Putamen (tissue), 1 donor: ENCODE measurements at regions not wholly inside any gene's neighbourhood (a gene's known extent, or its start where the extent isn't known, plus 50 kb on each side); places are given as distances from the start of the nearest gene placed in this dataset.
"Not testable (repeated sequence)": the region's sequence is repeated elsewhere in the genome, so short reads cannot be mapped to it uniquely, and the experiment has no call there.

Experiments used
- DNase-seq: peaks from one replicate; pipeline ENCODE4 v3.0.0-alpha.2; 2016; ENCODE audit warnings: low spot score

DNA sequence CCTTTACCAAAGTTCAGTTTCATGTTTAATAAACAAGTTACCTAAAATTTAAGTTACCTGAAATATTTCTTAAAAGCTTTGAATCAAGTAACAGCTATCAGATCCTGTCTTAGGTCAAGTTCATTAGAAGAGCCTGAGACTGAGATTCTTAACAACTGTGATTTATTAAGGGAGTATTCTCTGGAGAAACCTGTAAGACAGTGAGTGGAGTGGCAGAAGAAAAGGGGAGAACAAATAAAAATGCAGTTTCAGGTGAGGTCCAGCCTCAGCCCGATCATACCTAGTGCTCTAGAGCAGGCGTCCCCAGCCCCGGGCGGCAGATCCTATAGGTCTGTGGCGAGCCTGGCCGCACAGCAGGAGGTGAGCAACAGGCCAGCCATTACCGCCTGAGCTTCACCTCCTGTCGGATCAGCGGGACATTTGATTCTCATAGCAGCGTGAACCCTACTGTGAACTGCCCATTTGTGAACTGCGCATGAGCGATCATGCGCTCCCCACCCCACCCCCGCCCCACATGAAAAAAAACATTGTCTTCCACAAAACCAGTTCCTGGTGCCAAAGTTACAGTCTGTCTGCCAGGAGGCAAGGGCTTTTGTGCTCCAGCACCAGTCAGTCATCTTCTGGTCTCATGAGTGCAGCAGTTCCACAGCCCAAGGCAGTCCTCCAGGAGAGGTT lies 59.2 kb upstream of the ADGRB3 start:
- peak; percentile 72 for DNase-seq

GRCh38 chr6:68572975-68573374 lies 62.1 kb upstream of the ADGRB3 start:
- no peak for DNase-seq

DNA sequence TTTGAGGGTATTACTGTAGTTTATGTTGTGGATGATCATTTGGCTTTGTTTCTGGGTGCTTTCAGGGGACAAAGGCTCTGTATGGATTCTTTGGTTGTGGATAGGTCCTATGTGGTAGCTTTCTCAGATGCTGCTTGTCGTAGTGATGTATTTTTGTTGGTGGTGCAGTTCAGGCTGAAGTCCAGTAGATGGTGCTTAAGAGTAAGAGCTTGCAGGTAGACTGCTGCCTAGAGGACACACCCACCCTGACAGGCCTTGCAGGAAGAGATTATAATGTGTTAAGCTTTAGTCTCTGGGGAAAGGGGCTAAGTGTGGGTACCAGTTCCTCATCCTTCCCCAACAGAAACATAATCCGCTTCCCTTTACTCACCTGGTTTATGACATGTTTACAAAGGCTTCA lies 62.6 kb upstream of the ADGRB3 start:
- DNase-seq, result no peak

DNA sequence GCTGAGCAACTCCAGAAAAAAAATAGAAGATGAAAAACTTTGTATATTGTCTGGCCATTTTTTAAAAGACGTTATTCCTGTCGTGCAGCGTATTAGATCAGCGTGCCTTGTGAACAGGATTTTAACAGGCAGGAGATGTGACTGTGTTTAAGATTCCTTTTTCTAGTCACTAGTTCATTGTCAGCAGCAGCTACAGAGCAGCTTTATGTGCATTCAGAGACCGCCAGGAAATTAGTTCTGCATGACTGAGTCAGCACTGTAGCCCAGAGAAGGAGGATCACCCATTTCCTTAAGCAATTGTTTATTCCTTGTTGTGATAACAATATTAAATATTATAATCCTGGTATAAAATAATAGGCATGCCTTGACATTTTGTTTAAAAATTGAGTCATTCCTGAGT lies 75.4 kb upstream of the ADGRB3 start:
- peak; percentile 29 for DNase-seq

DNA sequence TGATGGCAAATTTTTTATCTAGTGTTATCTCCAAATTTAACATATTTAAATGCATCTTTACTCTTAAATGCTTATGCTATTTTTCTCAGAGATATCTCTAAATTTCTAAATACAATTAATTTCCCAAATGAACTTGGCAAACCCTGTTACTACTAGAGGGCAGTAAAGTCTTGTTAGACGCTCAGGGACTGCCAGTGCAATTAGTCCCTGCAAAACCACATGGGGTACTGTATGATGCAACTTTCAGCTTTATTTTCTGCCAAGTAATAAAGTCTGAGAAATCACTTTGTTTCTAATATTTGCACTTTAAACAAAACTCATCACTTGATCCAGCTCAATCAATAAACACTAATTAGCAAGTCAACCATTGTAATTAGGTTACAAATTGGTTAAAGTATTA lies 76.0 kb upstream of the ADGRB3 start:
- peak; percentile 48 for DNase-seq

GRCh38 chr6:68546620-68547019 lies 88.5 kb upstream of the ADGRB3 start:
- no peak for DNase-seq

DNA sequence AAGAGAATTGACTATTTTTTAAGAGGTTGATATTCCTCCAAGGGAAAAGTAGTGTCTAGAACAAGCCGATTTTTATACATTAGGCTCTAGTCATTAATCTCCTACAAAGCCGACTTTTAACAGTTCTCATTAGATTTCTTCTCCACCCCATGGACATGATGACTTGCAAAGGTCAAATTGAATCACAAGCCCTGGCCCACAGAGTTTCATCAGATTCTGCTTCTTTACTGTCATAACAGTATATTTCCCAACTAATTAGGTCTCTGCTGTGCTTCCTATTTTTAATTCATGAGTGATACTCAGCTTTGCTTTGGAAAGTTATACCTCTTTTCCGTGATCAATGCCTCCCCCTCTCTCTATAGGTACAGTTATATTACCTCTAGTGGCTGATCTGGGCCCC lies 90.6 kb upstream of the ADGRB3 start:
- DNase-seq, result no peak

GRCh38 chr6:68533339-68533795 lies 101.7 kb upstream of the ADGRB3 start:
- no peak for DNase-seq

GRCh38 chr6:68527691-68528090 lies 107.4 kb upstream of the ADGRB3 start:
- DNase-seq, result no peak

DNA sequence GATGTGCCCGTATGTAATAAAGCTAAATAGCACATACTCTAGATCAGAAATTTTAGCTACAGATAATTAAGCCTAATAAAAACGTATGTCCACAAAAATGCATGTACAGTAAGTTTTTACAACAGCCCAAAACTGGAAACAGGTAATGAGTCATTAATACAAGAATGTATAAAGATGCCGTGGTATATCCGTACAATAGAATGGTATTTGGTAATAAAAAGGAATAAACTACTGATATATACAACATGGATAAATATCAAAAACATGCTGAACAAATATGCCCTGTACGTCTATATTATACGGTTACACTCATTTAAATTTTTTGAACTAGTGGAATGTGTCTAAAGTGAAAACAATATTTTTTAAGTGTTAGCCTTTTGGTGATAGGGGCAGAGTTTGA lies 128.2 kb upstream of the ADGRB3 start:
- DNase-seq, result no peak

DNA sequence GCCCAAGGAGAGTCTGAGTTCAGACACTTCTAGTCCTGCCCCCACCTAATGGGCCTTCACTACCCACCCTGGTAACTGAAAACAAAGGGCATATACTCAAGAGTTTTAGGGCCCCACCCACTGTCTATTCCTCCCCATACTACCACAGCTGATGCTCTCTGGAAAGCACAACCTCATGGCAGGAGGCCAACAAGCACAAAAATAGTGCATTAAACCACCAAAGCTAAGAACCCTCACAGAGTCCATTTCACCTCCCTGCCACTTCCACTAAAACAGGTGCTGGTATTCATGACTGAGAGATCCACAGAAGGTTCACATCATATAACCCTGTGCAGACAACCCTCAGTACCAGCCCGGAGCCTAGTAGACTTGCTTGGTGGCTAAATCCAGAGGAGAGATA lies 132.1 kb upstream of the ADGRB3 start:
- no peak for DNase-seq

GRCh38 chr6:68497927-68498326 lies 137.2 kb upstream of the ADGRB3 start:
- DNase-seq, result no peak

DNA sequence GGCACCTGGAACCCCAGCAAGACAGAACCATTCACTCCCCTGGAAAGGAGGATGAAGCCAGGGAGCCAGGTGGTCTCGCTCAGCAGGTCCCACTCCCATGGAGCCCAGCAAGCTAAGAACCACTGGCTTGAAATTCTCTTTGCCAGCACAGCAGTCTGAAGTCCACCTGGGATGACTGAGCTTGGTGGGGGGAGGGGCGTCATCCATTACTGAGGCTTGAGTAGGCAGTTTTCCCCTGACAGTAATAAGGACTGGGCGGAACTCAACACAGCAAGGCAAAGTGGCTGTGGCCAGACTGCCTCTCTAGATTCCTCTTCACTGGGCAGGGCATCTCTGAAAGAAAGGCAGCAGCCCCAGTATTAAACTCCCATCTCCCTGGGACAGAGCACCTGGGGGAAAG lies 140.2 kb upstream of the ADGRB3 start:
- DNase-seq, result not testable (repeated sequence)

- DNase-seq, result no peak
These were observed 158.5 kb upstream of the ADGRB3 start for GRCh38 chr6:68476611-68477010.

DNA sequence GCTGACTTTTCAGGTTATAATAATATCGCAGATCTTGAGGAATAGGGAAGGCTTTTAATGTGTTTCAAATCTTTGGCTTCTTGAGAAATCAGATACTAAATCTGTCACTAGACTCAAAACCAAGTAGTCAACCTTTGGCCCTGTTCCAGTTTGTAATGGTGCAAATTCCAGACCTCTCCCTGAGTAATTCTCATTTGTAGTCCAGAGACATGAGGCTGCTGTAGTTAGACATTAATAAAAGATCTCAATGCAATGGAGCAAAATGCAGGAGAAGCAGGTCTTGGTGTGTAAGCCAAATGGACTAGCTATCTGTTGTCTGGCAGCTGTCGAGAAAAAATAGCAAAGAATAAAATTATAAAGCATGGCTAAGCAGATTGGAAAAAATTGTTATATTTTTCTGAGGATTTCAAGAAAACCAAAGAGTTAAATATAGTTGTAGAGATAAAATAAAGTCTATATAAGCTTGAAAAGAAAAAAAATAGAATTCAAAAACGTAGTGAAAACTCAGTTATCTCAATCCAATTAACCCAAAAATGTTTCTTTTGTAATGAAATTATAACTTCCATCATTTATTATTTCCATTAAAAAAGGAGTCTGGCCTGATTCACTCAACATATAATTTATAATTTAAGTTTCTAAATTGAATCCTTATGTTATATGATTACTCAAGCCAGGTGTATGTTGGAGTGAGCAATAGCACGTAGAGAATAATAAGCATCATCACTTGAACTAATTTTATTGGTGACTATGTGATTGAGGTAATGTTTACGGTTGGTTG lies 161.5 kb upstream of the ADGRB3 start:
- DNase-seq, result no peak

DNA sequence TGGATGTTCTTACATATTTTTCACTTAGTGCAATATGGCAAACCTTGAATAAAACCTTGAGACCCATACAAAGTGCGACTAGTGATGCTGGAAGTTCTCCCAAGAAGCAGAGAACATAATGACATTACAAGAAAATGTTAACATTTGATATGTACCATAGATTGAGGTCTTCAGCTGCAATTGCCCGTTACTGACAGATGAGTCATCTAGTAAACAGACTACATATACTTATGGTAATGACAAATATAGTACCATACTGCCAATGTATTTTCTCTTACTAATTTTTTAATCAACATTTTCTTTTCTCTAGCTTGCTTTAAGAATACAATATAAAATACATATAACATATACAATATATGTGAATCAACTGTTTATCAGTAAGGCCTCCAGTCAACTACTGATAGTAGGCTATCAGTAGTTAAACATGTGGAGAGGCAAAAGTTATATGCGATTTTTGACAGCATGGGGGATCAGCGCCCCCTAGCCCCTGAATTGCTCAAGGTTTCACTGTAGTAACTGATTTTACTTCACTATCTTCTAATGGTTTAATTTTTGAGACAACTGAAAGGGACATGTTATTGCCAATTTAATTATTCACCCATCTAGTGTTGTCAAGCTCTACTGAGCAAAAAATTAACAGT lies 166.7 kb upstream of the ADGRB3 start:
- no peak for DNase-seq

- no peak for DNase-seq
These were observed 176.6 kb upstream of the ADGRB3 start for GRCh38 chr6:68458447-68458846.

DNA sequence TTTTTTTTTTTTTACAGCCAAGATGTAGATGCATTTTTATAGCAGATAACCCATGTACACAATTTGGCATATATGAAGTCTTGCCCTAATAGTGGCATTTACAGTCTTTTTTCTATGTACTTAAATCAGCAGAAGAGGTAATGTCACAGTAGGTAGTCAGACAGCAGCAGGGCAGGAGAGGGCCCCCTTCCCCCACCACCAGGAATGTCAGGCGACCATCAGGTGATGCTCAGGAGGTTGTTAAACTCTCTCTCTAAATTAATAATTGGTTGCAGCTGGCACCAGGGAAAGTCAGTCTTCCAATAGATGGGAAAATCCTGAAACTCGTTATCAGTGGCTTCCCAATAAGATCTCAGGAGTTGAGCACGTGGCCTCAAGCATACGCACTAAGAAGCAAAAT lies 188.0 kb upstream of the ADGRB3 start:
- no peak for DNase-seq

GRCh38 chr6:68445926-68446325 lies 189.2 kb upstream of the ADGRB3 start:
- DNase-seq, result no peak

DNA sequence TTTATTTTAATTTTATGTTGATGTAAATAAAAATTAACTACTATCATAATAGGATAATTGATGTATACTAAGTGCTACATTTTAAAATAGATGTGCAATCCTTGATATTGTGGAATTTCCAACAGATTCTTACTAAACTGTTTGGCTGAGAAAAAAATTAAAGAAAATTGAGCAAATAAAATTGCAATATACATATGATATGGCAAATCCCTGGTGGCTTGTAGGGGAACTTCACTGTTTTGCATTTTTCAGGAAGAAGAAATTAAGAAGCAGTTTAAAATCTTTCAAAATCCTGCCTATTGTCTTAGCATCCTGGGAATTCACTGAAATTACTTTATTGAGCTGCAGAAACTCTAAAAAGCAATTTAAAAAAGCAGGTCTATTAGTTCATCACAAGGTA lies 191.4 kb upstream of the ADGRB3 start:
- no peak for DNase-seq

DNA sequence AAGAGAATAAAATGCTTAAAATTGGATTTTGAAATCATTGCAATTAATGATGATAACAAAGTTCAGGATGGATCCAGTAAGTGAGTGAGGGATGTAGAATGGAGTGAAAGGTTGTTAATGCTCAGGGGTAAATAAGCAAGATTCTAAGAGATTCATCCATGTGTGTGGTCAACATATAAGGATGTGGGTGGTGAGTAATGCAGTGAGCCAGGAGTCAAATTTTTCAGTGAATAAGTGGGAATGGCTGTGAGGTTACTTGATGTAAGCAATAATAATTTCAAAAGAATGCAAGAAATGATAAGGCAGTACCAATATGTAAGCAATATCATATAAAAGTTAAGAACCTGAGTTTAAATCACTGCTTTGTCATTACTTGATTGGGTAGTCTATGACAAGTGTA lies 207.5 kb upstream of the ADGRB3 start:
- no peak for DNase-seq

DNA sequence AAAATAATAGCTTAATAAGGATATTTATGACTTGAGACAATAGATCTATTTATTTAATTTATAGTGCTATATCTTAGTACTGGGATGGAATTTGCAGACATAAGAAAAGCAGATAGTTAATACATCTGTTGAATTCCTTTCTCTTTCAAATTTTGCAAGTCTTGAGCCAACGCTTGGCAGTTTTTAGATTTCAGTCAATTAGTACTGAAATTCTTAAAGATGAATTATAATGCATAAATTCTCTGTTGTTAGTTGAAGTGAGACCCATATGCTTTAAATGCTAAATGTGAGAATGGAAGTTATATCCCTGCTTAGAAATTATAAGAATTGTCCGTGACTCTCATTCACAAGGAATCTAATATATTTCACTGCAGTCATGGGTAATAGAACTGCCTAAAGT lies 225.1 kb upstream of the ADGRB3 start:
- no peak for DNase-seq

DNA sequence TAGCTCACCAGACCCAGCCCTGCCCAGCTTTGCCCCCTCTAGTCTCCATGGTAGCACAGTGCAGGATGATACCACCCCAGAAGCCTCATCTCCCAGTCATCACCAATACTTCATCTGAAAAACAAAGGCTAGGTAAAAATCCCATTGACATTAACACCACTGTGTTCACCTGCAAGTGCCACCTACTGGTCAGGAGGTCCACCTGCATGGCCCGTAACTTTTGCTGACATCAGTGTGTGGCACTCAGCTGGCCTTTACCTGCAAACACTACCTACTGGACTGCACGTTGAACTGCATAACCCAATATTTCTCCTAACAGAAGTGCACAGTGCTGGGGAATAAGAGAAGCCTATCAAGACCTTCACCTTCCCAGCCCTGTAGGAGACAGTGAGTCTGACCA lies 234.7 kb upstream of the ADGRB3 start:
- no peak for DNase-seq
